NB4 (cell line): ENCODE measurements at regions not wholly inside any gene's neighbourhood (a gene's known extent, or its start where the extent isn't known, plus 50 kb on each side); places are given as distances from the start of the nearest gene placed in this dataset.

Experiments used
- POLR2A ChIP-seq: IDR thresholded peaks from 2 replicates; pipeline ENCODE4 v1.6.1; 2011; ENCODE audit warnings: mild to moderate bottlenecking; ENCODE audit not compliant: insufficient read length; ENCODE audit errors: extremely low read depth
- TF ChIP-seq, protein P1 (sequence below): IDR thresholded peaks from one replicate; pipeline ENCODE4 v1.5.1; 2012; ENCODE audit warnings: low read depth, low read length
- TF ChIP-seq, protein P2 (sequence below): IDR thresholded peaks from 2 replicates; pipeline ENCODE4 v1.6.1; 2011; ENCODE audit warnings: low read depth, low read length

DNA sequence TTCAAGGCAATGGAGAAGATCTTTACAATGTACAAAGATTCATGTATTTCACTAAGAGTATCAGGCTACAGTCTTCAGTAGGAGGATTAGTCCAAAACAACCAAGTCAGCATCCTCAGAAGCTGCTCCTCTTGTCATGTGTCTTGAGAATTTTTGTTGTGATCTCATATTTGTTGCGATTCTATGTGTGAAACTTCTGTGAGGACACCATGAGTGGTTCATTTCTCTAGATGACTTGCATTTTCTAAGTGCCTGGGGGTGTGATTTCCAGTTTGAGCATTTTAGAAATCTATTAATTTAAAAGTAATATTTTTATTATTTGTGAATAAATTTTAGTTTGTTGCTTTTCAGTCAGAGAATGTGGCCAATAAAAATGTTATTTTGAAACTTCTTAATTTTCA lies 94.5 kb downstream of the RAP2A start:
- TF ChIP-seq, protein P1, sequence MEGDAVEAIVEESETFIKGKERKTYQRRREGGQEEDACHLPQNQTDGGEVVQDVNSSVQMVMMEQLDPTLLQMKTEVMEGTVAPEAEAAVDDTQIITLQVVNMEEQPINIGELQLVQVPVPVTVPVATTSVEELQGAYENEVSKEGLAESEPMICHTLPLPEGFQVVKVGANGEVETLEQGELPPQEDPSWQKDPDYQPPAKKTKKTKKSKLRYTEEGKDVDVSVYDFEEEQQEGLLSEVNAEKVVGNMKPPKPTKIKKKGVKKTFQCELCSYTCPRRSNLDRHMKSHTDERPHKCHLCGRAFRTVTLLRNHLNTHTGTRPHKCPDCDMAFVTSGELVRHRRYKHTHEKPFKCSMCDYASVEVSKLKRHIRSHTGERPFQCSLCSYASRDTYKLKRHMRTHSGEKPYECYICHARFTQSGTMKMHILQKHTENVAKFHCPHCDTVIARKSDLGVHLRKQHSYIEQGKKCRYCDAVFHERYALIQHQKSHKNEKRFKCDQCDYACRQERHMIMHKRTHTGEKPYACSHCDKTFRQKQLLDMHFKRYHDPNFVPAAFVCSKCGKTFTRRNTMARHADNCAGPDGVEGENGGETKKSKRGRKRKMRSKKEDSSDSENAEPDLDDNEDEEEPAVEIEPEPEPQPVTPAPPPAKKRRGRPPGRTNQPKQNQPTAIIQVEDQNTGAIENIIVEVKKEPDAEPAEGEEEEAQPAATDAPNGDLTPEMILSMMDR, result no peak
- no peak for TF ChIP-seq POLR2A
- TF ChIP-seq, protein P2, sequence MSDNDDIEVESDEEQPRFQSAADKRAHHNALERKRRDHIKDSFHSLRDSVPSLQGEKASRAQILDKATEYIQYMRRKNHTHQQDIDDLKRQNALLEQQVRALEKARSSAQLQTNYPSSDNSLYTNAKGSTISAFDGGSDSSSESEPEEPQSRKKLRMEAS, result no peak
